ENCODE measurements at regions not wholly inside any gene's neighbourhood (a gene's known extent, or its start where the extent isn't known, plus 50 kb on each side); places are given as distances from the start of the nearest gene placed in this dataset.
A peak's percentile ranks its signal among the peaks of the same experiment; 100 is the strongest.

- DNase-seq: no peak
Observed at GRCh38 chr21:22438428-22439086, 1440.3 kb downstream of the NCAM2 start.

DNA sequence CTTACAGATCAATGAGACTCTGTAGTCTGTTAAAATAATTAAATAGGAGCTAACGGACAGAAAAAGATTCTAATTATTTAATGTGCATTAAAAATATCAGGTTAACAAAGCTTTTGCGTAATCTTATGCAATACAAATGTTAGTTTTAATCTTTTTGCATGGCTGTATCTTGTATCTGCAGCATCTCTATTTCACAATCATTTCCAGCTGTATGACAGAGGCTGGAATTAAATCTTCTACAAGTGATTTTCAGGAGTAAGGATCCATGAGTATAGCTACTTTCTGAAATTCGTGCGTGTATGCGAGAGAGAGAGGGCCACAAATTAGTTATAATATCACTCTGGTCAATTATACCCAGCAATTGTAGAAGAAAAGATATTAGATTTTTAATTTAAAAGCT lies 1446.8 kb downstream of the NCAM2 start:
- DNase-seq: no peak

GRCh38 chr21:22450507-22450906 lies 1452.3 kb downstream of the NCAM2 start:
- DNase-seq: no peak

- DNase-seq: no peak
Observed at GRCh38 chr21:22456241-22456640, 1458.0 kb downstream of the NCAM2 start.

DNA sequence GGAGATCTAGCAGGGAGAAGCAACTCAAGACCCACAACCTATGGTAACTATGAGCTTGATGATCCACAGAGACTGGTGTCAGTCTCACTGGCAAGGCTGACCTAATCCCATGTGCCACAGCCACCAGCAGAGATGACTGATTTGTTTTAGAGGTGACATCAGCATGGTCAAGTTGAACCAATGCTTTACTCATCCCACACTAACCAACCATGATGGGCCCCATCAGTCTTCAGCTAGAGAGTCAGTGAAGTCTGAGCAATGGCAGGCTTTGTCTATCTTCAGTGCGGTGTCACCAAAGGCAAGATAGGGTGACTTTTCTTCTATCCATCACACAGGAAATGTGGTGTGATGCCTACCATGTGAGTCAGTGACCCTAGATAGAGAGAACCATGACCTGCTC lies 1470.7 kb downstream of the NCAM2 start:
- no peak for DNase-seq

DNA sequence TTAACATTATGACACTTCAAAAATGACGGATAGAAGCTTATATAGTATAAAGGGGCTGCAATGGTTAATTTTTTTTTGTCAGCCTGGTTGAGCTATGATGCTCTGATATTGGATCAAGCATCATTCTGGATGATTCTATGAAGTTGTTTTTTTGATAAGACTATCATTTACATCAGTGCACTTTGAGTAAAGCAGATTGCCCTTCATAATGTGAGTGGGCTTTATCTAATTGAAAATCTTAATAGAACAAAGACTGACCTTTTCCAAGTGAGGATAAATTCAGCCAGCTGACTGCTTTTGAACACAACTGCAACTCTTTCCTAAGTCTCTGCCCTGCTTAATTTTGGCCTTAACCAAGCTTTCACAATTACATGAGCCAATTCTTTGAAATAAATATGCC lies 1476.2 kb downstream of the NCAM2 start:
- DNase-seq: no peak

- DNase-seq: no peak
Observed at GRCh38 chr21:22476214-22476613, 1478.0 kb downstream of the NCAM2 start.

DNA sequence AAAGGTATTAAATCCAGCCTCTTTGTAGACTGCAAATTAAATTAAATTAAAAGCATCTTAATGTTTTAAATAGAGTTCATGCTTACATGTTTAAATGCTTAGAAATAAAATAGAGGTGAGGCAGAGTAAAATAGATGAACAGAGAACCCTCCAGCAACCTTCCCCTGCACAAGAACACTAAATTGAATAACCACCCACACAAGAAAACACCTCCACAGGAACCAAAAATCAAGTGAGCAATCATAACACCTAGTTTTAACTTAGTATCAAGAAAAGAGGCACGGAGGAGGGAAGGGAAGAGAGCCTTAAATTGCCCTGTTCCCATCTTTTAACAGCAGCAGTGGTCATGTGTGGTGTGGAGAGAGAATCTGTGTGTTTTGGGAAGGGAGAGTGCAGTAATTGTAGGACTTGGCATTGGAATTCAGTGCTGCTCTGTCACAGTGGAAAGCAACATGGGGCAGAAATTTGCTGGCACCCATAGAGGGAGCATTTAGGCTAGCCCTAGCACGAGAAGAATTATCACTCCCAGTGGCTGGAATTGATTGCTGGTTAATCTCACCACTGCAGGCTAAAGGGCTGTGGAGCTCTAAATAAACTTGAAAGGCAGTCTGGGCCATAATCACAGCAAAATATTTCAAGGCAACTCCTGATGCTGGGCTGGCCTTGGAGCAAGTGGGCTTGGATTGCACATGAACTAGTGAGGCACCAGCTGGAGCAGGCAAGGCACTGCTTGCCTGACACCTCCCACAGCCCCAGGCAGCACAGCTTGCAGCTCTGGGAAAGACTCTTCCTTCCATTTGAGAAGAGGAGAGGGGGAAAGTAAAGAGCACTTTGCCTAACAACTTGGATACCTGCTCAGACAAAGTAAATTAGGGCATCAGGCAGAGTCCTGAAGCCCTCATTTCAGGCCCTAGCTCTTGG lies 1478.8 kb downstream of the NCAM2 start:
- no peak for DNase-seq

DNA sequence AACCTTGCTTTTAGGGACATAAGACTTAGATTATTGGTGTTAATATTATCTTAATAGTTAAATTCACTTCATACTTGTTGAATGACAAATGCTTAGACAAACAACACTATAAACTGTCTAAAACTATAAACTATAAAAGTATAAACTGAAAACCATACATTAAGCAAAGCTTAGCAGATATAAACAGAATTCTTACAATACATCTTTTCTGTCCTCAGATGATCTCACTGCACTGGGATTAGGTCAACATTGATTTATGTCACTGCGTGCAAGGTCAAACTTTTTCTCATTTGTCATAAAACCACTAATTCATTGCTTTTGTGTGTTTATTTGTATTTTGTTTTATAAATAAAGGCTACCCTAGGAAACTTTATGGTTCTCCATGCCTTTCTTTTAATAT lies 1491.8 kb downstream of the NCAM2 start:
- no peak for DNase-seq

DNA sequence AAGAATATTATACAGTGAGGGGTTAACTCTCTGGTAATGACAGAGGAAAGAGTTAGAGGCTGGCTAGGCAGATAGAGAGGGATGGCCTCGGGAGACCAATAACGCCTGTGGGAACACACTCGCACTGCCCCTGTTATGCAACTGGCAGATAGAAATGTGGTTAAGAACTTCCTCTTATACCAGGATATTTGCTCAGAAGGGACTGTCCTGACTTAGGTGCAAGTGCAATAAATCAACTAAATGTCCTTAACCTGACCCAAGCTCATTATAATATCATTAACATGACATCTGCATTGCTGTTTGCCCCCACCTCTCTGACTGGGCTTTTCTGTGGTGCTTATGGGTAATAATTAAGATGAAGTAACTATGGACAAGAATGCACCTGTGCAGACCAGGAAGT lies 1518.0 kb downstream of the NCAM2 start:
- no peak for DNase-seq

GRCh38 chr21:22535630-22536029 lies 1537.4 kb downstream of the NCAM2 start:
- DNase-seq: no peak

DNA sequence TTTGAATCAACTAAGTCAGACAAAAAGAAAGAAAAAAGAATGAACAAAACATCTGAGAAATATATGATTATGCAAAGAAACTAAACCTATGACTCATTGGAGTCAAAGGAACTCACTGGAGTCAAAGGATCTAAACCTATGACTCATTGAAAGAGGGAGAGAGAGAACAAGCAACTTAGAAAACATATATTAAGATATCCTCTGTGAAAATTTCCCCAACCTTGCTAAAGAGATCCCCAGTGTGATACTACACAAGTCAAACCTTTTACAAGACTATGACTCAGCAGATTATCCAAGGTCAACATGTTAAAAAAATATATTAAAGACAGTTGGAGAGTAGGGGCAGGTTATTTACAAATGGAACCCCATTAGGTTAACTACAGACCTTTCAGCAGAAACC lies 1538.3 kb downstream of the NCAM2 start:
- DNase-seq: no peak

- no peak for DNase-seq
Observed at GRCh38 chr21:22544747-22545146, 1546.5 kb downstream of the NCAM2 start.

DNA sequence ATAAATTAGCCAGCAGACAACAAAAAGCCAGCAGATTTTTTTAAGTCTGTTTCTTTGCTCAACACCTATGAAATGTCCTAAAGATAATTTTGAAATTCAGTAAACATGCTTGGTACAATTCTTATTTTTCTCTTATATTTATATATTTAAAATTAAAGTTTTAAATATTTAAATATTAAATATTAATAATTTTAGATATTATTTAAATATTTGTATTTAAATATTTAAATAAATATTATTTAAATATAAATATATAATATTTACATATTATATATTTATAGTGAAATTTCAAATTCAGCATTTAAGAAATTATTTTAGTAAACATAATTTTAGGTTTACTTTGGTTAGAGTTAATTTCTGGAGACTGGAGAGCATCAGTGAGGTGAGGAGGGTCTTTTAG lies 1554.2 kb downstream of the NCAM2 start:
- no peak for DNase-seq

GRCh38 chr21:22554690-22555316 lies 1556.6 kb downstream of the NCAM2 start:
- DNase-seq: no peak

DNA sequence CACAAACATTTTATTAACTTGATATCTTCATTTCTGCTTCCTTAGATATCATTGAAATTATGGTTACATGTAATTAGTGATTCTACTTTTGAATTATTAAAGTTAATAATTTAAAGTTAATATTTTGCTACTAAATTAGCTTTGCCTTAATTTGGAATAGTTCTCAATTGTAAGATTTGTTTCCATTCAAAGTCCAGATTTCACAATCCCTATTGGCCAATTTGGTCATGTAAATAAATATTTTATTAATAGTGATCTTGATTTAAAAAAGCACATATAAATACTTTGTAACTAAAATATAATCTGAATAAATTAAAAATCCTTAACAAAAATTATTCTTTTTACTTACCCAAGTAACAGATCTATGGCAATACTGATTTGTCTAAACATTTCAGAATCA lies 1558.6 kb downstream of the NCAM2 start:
- no peak for DNase-seq

GRCh38 chr21:22561946-22562345 lies 1563.7 kb downstream of the NCAM2 start:
- no peak for DNase-seq

DNA sequence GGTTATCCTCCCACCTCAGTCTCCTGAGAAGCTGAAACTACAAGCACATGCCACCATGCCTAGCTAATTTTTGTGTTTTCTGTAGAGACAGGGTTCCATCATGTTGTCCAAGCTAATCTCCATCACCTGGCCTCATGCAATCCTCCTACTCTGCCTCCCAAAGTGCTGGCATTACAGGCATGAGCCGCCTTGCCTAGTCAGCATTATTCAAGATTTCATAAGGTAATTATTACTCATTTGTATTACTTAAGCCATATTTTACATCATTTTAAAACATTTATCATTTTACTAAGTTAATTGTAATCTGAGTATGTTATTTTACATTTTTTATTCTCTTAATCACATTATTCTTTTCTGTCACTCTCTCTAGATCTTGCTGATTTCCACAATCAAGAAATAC lies 1575.6 kb downstream of the NCAM2 start:
- DNase-seq: no peak

GRCh38 chr21:22575165-22575584 lies 1577.0 kb downstream of the NCAM2 start:
- DNase-seq: peak; percentile 87

GRCh38 chr21:22579741-22580140 lies 1581.5 kb downstream of the NCAM2 start:
- DNase-seq: no peak

- no peak for DNase-seq
Observed at GRCh38 chr21:22582026-22582425, 1583.8 kb downstream of the NCAM2 start.

GRCh38 chr21:22584308-22584707 lies 1586.1 kb downstream of the NCAM2 start:
- DNase-seq: no peak

- no peak for DNase-seq
Observed at GRCh38 chr21:22585558-22585957, 1587.3 kb downstream of the NCAM2 start.

DNA sequence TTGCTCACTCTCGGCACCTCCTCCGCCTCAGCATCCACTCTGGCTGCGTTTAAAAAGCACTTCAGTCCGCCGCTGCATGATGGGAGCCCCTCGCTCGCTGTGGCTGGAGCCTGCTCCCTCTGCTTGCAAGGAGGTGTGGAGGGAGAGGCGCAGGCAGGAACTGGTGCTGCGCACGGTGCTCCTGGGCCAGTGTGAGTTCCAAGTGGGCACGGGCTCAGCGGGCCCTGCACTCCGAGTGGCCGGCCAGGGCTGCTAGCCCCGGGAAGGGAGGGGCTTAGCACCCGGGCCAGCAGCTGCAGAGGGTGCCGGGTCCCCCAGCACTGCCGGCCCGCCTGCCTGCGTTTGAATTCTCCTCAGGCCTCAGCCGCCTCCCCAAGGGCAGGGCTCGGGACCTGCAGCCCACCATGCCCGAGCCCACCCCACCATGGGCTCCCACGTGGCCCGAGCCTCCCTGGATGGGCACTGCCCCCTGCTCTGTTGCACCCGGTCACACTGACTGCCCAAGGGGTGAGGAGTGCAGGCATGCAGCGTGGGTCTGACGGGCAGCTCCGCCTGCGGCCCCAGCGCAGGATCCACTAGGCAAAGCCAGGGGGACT lies 1599.5 kb downstream of the NCAM2 start:
- no peak for DNase-seq

Data from NCI-H2227 treated with DMSO at 0.1 percent for 48 hours (cell line).